HG03460 (cell line): ENCODE measurements at regions not wholly inside any gene's neighbourhood (a gene's known extent, or its start where the extent isn't known, plus 50 kb on each side); places are given as distances from the start of the nearest gene placed in this dataset.
"Not testable (repeated sequence)": the region's sequence is repeated elsewhere in the genome, so short reads cannot be mapped to it uniquely, and the experiment has no call there.

Source experiments
- ATAC-seq: cut with Tn5 transposase; IDR thresholded peaks from one replicate; pipeline ENCODE4 v1.9.1; 2021; ENCODE audit not compliant: unreplicated experiment

DNA sequence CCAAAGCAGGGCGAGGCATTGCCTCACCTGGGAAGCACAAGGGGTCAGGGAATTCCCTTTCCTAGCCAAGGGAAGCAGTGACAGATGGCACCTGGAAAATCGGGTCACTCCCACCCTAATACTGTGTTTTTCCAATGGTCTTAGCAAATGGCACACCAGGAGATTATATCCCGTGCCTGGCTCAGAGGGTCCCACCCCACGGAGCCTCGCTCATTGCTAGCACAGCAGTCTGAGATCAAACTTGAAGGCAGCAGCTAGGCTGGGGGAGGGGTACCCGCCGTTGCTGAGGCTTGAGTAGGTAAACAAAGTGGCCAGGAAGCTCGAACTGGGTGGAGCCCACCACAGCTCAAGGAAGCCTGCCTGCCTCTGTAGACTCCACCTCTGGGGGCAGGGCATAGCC lies 664.6 kb downstream of the NUP35 start:
- ATAC-seq: not testable (repeated sequence)

- ATAC-seq: not testable (repeated sequence)
Measured at GRCh38 chr2:183792165-183792924, 668.1 kb downstream of the NUP35 start.

GRCh38 chr2:183798535-183798934 lies 674.3 kb downstream of the NUP35 start:
- ATAC-seq: no peak

DNA sequence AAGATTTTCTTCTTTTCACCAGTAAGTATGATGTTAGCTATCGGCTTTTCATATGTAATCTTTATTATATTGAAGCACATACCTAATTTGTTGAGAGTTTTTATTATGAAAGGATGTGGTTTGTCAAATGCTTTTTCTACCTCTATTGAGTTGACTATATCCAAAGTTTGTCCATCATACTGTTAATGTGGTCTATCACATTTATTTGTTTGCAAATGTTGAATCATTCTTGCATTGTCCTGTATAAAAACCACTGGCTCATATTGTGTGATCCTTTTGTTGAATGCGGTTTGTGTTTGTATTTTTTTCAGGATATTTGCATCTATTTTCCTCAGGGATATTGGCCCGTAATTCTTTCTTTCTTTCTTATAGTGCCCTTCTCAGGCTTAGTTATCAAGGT lies 675.5 kb downstream of the NUP35 start:
- ATAC-seq: no peak

- no peak for ATAC-seq
Measured at GRCh38 chr2:183803596-183803995, 679.4 kb downstream of the NUP35 start.

GRCh38 chr2:183807870-183808269 lies 683.6 kb downstream of the NUP35 start:
- ATAC-seq: no peak

GRCh38 chr2:183809404-183809803 lies 685.2 kb downstream of the NUP35 start:
- ATAC-seq: no peak

DNA sequence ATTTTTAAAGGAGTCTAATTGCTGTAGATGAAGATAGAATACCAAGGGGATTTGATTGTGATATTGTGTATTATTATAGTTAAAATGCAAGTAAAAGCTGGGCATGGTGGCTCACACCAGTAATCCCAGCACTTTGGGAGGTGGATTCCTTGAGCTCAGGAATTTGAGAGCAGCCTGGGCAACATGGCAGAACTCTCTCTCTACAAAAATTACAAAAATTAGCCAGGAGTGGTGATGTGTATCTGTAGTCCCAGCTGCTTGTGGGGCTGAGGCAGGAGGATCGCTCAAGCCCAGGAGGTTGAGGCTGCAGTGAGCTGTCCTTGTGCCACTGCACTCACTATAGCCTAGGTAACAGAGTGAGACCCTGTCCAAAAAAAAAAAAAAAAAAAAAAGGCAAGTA lies 687.0 kb downstream of the NUP35 start:
- ATAC-seq: no peak

DNA sequence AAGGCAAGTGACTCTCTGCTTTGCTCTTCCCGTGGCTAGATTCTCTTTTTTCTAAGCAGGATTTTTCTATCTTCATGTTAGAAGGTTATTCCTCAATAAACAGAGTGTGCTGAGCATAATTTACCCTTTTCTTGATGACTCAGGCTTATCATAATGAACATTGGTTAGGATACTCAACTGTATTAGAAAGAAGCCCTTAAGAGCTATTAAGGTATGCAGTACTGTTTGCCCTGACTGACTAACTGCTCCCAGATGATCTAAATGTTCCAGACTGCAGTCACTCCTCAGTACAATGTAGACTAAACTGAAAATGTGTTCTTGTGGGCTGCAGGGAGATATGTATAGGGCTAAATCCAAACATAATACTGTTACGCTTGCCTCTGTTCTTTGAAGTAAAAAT lies 687.8 kb downstream of the NUP35 start:
- no peak for ATAC-seq

- no peak for ATAC-seq
Measured at GRCh38 chr2:183825710-183826109, 701.5 kb downstream of the NUP35 start.

GRCh38 chr2:183829931-183830330 lies 705.7 kb downstream of the NUP35 start:
- no peak for ATAC-seq

- no peak for ATAC-seq
Measured at GRCh38 chr2:183837157-183837556, 712.9 kb downstream of the NUP35 start.

DNA sequence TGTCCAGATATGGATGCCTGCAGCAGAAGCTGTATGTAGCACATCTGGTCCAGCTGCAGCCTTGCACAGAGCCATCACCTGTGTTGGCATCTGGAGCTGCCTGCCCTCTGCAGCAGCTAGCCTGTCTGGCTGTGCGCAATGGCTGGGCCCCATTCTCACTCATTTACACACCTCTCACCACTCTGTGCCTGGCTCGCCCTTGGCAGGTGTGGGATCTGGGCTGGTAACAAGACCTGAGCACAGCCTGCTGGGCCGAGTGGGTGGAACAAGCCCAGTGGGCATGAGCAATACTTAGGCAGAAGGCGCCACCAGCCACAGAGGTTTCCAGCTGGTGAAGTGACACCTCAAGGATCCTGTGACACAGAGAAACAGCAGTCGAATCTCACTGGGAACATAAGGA lies 714.1 kb downstream of the NUP35 start:
- ATAC-seq: no peak

- no peak for ATAC-seq
Measured at GRCh38 chr2:183840061-183840584, 715.9 kb downstream of the NUP35 start.

DNA sequence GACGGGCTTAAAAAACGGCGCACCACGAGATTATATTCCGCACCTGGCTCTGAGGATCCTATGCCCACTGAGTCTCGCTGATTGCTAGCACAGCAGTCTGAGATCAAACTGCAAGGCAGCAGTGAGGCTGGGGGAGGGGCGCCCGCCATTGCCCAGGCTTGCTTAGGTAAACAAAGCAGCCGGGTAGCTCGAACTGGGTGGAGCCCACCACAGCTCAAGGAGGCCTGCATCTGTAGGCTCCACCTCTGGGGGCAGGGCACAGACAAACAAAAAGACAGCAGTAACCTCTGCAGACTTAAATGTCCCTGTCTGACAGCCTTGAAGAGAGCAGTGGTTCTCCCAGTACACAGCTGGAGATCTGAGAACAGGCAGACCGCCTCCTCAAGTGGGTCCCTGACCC lies 725.6 kb downstream of the NUP35 start:
- not testable (repeated sequence) for ATAC-seq

DNA sequence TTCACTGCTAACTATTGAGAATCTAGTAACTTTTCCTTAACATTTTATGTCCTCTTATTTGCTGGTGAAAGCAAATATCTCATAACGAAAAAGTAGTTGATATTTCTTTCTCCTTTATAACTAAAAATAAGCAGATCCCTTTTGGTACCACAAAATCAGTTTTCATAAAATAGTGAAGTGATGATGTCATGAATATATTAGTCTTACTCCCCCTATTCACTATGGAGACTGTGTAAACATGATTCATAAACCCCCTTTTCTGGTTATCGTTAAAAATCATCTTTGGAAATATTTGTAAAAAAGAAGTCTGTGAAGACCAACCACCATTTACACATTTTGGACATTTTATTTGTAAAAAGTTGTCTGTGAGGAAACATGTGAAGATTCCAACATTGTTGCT lies 734.9 kb downstream of the NUP35 start:
- ATAC-seq: no peak

DNA sequence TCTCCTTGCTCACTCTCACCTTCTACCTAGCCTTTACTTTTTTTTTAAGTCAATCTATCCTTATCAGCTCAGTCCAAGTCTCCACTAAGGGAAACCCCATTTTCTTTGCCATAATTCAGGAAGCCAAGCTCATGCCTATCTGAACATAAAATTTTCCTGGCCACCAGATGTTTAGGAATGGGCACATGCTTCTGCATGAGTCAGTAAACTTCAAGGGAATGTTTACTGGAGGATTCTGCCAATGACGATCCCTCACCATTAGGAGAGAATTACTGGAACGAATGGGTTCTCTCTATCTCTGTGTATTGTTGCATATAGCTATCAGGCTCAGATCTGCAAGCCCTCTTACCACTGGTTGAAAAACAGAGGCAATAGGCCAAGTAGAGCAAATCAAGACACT lies 731.7 kb upstream of the ZNF804A start:
- no peak for ATAC-seq

- ATAC-seq: no peak
Measured at GRCh38 chr2:183867206-183867605, 731.1 kb upstream of the ZNF804A start.

DNA sequence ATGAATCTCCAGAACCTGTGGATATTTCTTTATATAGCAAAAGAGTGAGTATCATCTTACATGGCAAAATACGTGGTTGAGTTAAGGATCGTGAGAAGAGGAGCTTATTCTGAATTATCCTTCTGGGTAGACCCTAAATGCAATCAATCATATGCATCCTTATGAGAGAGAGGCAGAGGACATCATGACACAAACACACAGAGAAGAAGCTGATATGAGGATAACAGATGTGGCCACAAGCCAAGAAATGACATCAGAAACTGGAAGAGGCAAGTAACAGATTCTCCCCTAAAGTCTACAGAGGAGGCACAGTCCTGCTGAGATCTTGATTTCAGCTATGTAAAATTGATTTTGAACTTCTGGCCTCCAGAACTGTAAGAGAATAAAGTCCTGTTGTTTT lies 730.2 kb upstream of the ZNF804A start:
- ATAC-seq: no peak

- no peak for ATAC-seq
Measured at GRCh38 chr2:183868707-183869106, 729.6 kb upstream of the ZNF804A start.

- no peak for ATAC-seq
Measured at GRCh38 chr2:183872131-183872530, 726.2 kb upstream of the ZNF804A start.

DNA sequence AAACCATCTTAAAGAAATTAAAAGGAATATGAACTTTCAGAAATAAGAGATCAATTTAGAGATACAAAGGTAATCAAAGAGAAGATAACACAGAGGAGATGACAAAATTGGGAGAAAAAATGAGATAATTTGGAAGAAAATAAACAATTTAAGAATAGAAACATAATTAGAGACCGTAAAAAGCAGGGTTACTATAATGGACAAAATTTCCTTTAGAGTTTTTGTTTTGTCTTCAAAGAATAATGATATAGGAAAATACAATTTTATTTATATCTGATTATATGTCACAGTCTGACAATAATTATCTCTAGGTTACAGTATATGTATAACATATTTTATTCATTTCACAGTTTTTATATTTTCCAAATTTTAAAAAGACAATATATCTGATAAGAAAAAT lies 716.4 kb upstream of the ZNF804A start:
- ATAC-seq: no peak
